ENCODE measurements at regions not wholly inside any gene's neighbourhood (a gene's known extent, or its start where the extent isn't known, plus 50 kb on each side); places are given as distances from the start of the nearest gene placed in this dataset.

- DNase-seq: no peak
Measured at GRCh38 chr14:71290301-71290700, 383.0 kb downstream of the PCNX1 start.

- DNase-seq: no peak
Measured at GRCh38 chr14:71290960-71291466, 383.8 kb downstream of the PCNX1 start.

GRCh38 chr14:71296184-71296583 is 388.9 kb downstream of the PCNX1 start:
- DNase-seq: no peak

- no peak for DNase-seq
Measured at GRCh38 chr14:71300566-71301330, 393.5 kb downstream of the PCNX1 start.

GRCh38 chr14:71301611-71302010 is 394.4 kb downstream of the PCNX1 start:
- no peak for DNase-seq

GRCh38 chr14:71304690-71305089 is 397.4 kb downstream of the PCNX1 start:
- DNase-seq: no peak

- no peak for DNase-seq
Measured at GRCh38 chr14:71308671-71309070, 401.4 kb downstream of the PCNX1 start.

- no peak for DNase-seq
Measured at GRCh38 chr14:71309756-71310155, 402.5 kb downstream of the PCNX1 start.

- DNase-seq: no peak
Measured at GRCh38 chr14:71311061-71311460, 403.8 kb downstream of the PCNX1 start.

- no peak for DNase-seq
Measured at GRCh38 chr14:71314717-71315116, 407.5 kb downstream of the PCNX1 start.

GRCh38 chr14:71317385-71318096 is 410.3 kb downstream of the PCNX1 start:
- peak in 1 of 2 experiments; percentile 27 for DNase-seq

- no peak for DNase-seq
Measured at GRCh38 chr14:71318097-71318459, 410.8 kb downstream of the PCNX1 start.

GRCh38 chr14:71319666-71320065 is 412.4 kb downstream of the PCNX1 start:
- DNase-seq: peak in 1 of 2 experiments; percentile 82

- DNase-seq: peak; percentile 100
Measured at GRCh38 chr14:71320107-71320733, 413.0 kb downstream of the PCNX1 start, which contains the start of gene SIPA1L1. SIPA1L1 (plus strand) TSS chr14:71320476.

- peak; percentile 21 to 71 for DNase-seq
Measured at GRCh38 chr14:71320734-71321573, 413.7 kb downstream of the PCNX1 start.

- peak; percentile 28 to 71 for DNase-seq
Measured at GRCh38 chr14:71321574-71322315, 414.5 kb downstream of the PCNX1 start.

- DNase-seq: peak; percentile 27 to 55
Measured at GRCh38 chr14:71322655-71323250, 415.5 kb downstream of the PCNX1 start.

- DNase-seq: no peak
Measured at GRCh38 chr14:71324767-71325272, 417.6 kb downstream of the PCNX1 start.

GRCh38 chr14:71327691-71328090 is 420.4 kb downstream of the PCNX1 start:
- DNase-seq: no peak

GRCh38 chr14:71328183-71328582 is 420.9 kb downstream of the PCNX1 start:
- no peak for DNase-seq

GRCh38 chr14:71328954-71329353 is 421.7 kb downstream of the PCNX1 start:
- no peak for DNase-seq
